ENCODE measurements at regions not wholly inside any gene's neighbourhood (a gene's known extent, or its start where the extent isn't known, plus 50 kb on each side); places are given as distances from the start of the nearest gene placed in this dataset.

GRCh38 chr2:103740631-103741030, 978.8 kb downstream of the TMEM182 start:
- no peak overlapping the region for H2AFZ ChIP-seq (ENCODE audit: low read depth)
- H3K36me3 ChIP-seq (ENCODE audit: insufficient read depth) = no peaks in the 10 kb centered on the region
- H3K4me1 ChIP-seq (ENCODE audit: low read depth, poor library complexity, severe bottlenecking) = no peaks in the 10 kb centered on the region
- no peaks in the 10 kb centered on the region for H3K79me2 ChIP-seq (ENCODE audit: insufficient read depth, low read depth)
- no peak overlapping the region for H3K4me2 ChIP-seq
- no peak overlapping the region for H3K9ac ChIP-seq
- no peak overlapping the region for H3K27ac ChIP-seq
- no peak for TF ChIP-seq CTCF (conservative IDR thresholded peaks at IDR 0.05; ENCODE audit: low read depth, low read length)
- no peaks in the 10 kb centered on the region for H4K20me1 ChIP-seq (ENCODE audit: insufficient read depth)
- H3K4me3 ChIP-seq (IDR thresholded peaks at IDR 0.05; ENCODE audit: insufficient read depth, low read depth, low read length) = no peak overlapping the region
- H3K27me3 ChIP-seq (ENCODE audit: insufficient read depth, low read depth) = no peaks in the 10 kb centered on the region

- Histone ChIP-seq H3K4me3 (IDR thresholded peaks at IDR 0.05; ENCODE audit: insufficient read depth, low read depth, low read length) (no peak overlapping the region), H4K20me1 (ENCODE audit: insufficient read depth) (no peaks in the 10 kb centered on the region), H3K9ac (no peak overlapping the region), H3K79me2 (ENCODE audit: insufficient read depth, low read depth) (no peaks in the 10 kb centered on the region), H3K4me1 (ENCODE audit: low read depth, poor library complexity, severe bottlenecking) (no peaks in the 10 kb centered on the region), H3K4me2 (no peak overlapping the region), H3K27ac (no peak overlapping the region), H2AFZ (ENCODE audit: low read depth) (no peak overlapping the region), H3K36me3 (ENCODE audit: insufficient read depth) (no peaks in the 10 kb centered on the region), H3K27me3 (ENCODE audit: insufficient read depth, low read depth) (no peaks in the 10 kb centered on the region)
- no peak for TF ChIP-seq CTCF (conservative IDR thresholded peaks at IDR 0.05; ENCODE audit: low read depth, low read length)
Observed at GRCh38 chr2:103743195-103743594, 981.4 kb downstream of the TMEM182 start.

- H3K4me1 ChIP-seq (ENCODE audit: low read depth, poor library complexity, severe bottlenecking) = no peaks in the 10 kb centered on the region
- no peak for TF ChIP-seq CTCF (conservative IDR thresholded peaks at IDR 0.05; ENCODE audit: low read depth, low read length)
Observed at GRCh38 chr2:103754530-103754929, 992.7 kb downstream of the TMEM182 start.

GRCh38 chr2:103773884-103774283, 1012.1 kb downstream of the TMEM182 start:
- H3K4me1 ChIP-seq (ENCODE audit: low read depth, poor library complexity, severe bottlenecking) = no peaks in the 10 kb centered on the region
- H4K20me1 ChIP-seq (ENCODE audit: insufficient read depth) = no peaks in the 10 kb centered on the region
- no peaks in the 10 kb centered on the region for H3K79me2 ChIP-seq (ENCODE audit: insufficient read depth, low read depth)
- no peak for TF ChIP-seq CTCF (conservative IDR thresholded peaks at IDR 0.05; ENCODE audit: low read depth, low read length)
- H3K4me3 ChIP-seq (IDR thresholded peaks at IDR 0.05; ENCODE audit: insufficient read depth, low read depth, low read length) = no peak overlapping the region
- H2AFZ ChIP-seq (ENCODE audit: low read depth) = no peak overlapping the region
- H3K36me3 ChIP-seq (ENCODE audit: insufficient read depth) = no peaks in the 10 kb centered on the region
- H3K27ac ChIP-seq = no peak overlapping the region
- no peak overlapping the region for H3K4me2 ChIP-seq
- no peak overlapping the region for H3K9ac ChIP-seq
- H3K27me3 ChIP-seq (ENCODE audit: insufficient read depth, low read depth) = no peaks in the 10 kb centered on the region

More at GRCh38 chr2:103754530-103754929, 992.7 kb downstream of the TMEM182 start:
- H3K9ac ChIP-seq = no peak overlapping the region
- no peak overlapping the region for H2AFZ ChIP-seq (ENCODE audit: low read depth)
- no peaks in the 10 kb centered on the region for H3K36me3 ChIP-seq (ENCODE audit: insufficient read depth)
- no peak overlapping the region for H3K4me2 ChIP-seq
- H3K27me3 ChIP-seq (ENCODE audit: insufficient read depth, low read depth) = no peaks in the 10 kb centered on the region
- no peaks in the 10 kb centered on the region for H3K79me2 ChIP-seq (ENCODE audit: insufficient read depth, low read depth)
- no peak overlapping the region for H3K4me3 ChIP-seq (IDR thresholded peaks at IDR 0.05; ENCODE audit: insufficient read depth, low read depth, low read length)
- no peaks in the 10 kb centered on the region for H4K20me1 ChIP-seq (ENCODE audit: insufficient read depth)
- no peak overlapping the region for H3K27ac ChIP-seq
